ENCODE measurements at regions not wholly inside any gene's neighbourhood (a gene's known extent, or its start where the extent isn't known, plus 50 kb on each side); places are given as distances from the start of the nearest gene placed in this dataset.

DNA sequence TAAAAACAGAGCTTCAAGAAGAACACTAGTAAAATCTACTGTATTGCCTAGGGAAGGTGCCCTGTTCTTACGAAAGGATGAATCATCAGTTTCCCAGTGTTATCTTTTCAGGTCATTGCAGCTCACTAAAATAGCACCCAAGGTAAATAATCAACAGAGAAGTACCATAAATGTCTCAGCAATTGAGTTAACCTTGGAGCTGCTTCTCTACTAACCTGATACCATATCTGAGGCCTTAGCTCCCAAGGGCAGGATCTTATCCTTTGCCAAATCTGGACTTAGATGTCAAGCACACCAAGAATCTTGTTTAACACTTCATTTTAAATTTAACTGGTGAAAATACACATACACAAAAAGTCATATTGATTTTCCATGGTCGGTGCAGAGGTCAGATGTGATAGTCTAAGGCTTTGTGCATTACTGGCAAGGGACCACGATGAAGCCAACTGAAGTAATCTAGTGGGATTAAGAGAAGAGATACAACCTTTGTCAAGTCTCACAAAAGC lies 81.5 kb downstream of the EDN1 start:
- no peak for TF ChIP-seq CTCF (conservative IDR thresholded peaks at IDR 0.05)
- 90 to 92% methylated on average over 2 to 3 of the region's 3 CpGs for WGBS, 2 experiments (ENCODE audit: insufficient coverage in 1 of 2, insufficient read length in 1 of 2)
- Mint-ChIP-seq H3K4me1 (peaks cover 16% of the 10 kb centered on the region), H3K27ac (no peak overlapping the region), H3K9me3 (no peaks in the 10 kb centered on the region), H3K36me3 (ENCODE audit: low read depth) (no peaks in the 10 kb centered on the region), H3K4me3 (no peak overlapping the region), H3K27me3 (ENCODE audit: insufficient read depth) (peaks cover 18% of the 10 kb centered on the region)
- H3K27ac ChIP-seq (ENCODE audit: low read depth, low read length) = no peak overlapping the region
- H3K9me3 ChIP-seq (ENCODE audit: control insufficient read depth, low read length) = no peaks in the 10 kb centered on the region
- H3K4me3 ChIP-seq (ENCODE audit: low read length) = no peak overlapping the region
- H3K4me1 ChIP-seq (ENCODE audit: control insufficient read depth, insufficient read depth, low read length) = no peaks in the 10 kb centered on the region
- no peaks in the 10 kb centered on the region for H3K36me3 ChIP-seq (ENCODE audit: control insufficient read depth, insufficient read depth, low read length)
- DNase-seq = no peak
- no peak overlapping the region for H3K9ac ChIP-seq (ENCODE audit: extremely low read depth, low read length, poor library complexity, severe bottlenecking)
- peaks cover 6% of the 10 kb centered on the region for H3K27me3 ChIP-seq (ENCODE audit: control insufficient read depth, insufficient read depth, low read length, poor library complexity, severe bottlenecking)

- Histone ChIP-seq H3K36me3 (ENCODE audit: control insufficient read depth, insufficient read depth, low read length) (no peaks in the 10 kb centered on the region), H3K4me1 (ENCODE audit: control insufficient read depth, insufficient read depth, low read length) (no peaks in the 10 kb centered on the region), H3K4me3 (ENCODE audit: low read length) (no peak overlapping the region), H3K27ac (ENCODE audit: low read depth, low read length) (no peak overlapping the region), H3K27me3 (ENCODE audit: control insufficient read depth, insufficient read depth, low read length, poor library complexity, severe bottlenecking) (peaks cover 30% of the 10 kb centered on the region), H3K9me3 (ENCODE audit: control insufficient read depth, low read length) (peaks cover 5% of the 10 kb centered on the region), H3K9ac (ENCODE audit: extremely low read depth, low read length, poor library complexity, severe bottlenecking) (no peak overlapping the region)
- WGBS, 2 experiments (ENCODE audit: insufficient coverage in 1 of 2, insufficient read length in 1 of 2) = no CpG with 5 or more reads among the region's 1 CpG
- DNase-seq = no peak
- no peak overlapping the region for H3K4me3 Mint-ChIP-seq
- peaks cover 3% of the 10 kb centered on the region for H3K4me1 Mint-ChIP-seq
- H3K9me3 Mint-ChIP-seq = peaks cover 4% of the 10 kb centered on the region
- H3K27ac Mint-ChIP-seq = no peak overlapping the region
- H3K36me3 Mint-ChIP-seq (ENCODE audit: low read depth) = no peaks in the 10 kb centered on the region
- no peak for TF ChIP-seq CTCF (conservative IDR thresholded peaks at IDR 0.05)
- peaks cover 18% of the 10 kb centered on the region for H3K27me3 Mint-ChIP-seq (ENCODE audit: insufficient read depth)
Observed at GRCh38 chr6:12379181-12379580, 89.0 kb downstream of the EDN1 start.

- no peak overlapping the region for H3K27ac ChIP-seq (ENCODE audit: low read depth, low read length)
- H3K4me1 ChIP-seq (ENCODE audit: control insufficient read depth, insufficient read depth, low read length) = no peaks in the 10 kb centered on the region
- H3K27me3 ChIP-seq (ENCODE audit: control insufficient read depth, insufficient read depth, low read length, poor library complexity, severe bottlenecking) = peaks cover 31% of the 10 kb centered on the region
- H3K9ac ChIP-seq (ENCODE audit: extremely low read depth, low read length, poor library complexity, severe bottlenecking) = no peak overlapping the region
- Mint-ChIP-seq H3K36me3 (ENCODE audit: low read depth) (no peaks in the 10 kb centered on the region), H3K27me3 (ENCODE audit: insufficient read depth) (peaks cover 18% of the 10 kb centered on the region), H3K27ac (no peak overlapping the region), H3K4me1 (peaks cover 5% of the 10 kb centered on the region), H3K9me3 (peaks cover 4% of the 10 kb centered on the region), H3K4me3 (no peak overlapping the region)
- H3K9me3 ChIP-seq (ENCODE audit: control insufficient read depth, low read length) = peaks cover 5% of the 10 kb centered on the region
- no peak overlapping the region for H3K4me3 ChIP-seq (ENCODE audit: low read length)
- DNase-seq = no peak
- no peaks in the 10 kb centered on the region for H3K36me3 ChIP-seq (ENCODE audit: control insufficient read depth, insufficient read depth, low read length)
- TF ChIP-seq CTCF (conservative IDR thresholded peaks at IDR 0.05) = no peak
Observed at GRCh38 chr6:12381587-12381986, 91.4 kb downstream of the EDN1 start.
